DMS 273 (cell line): ENCODE measurements at regions not wholly inside any gene's neighbourhood (a gene's known extent, or its start where the extent isn't known, plus 50 kb on each side); places are given as distances from the start of the nearest gene placed in this dataset.
"Not testable (repeated sequence)": the region's sequence is repeated elsewhere in the genome, so short reads cannot be mapped to it uniquely, and the experiment has no call there.

Experiments
- DNase-seq: peaks from one replicate; lab custom pipeline; 2025; ENCODE audit not compliant: unreplicated experiment; lab: John Stamatoyannopoulos, UW

DNA sequence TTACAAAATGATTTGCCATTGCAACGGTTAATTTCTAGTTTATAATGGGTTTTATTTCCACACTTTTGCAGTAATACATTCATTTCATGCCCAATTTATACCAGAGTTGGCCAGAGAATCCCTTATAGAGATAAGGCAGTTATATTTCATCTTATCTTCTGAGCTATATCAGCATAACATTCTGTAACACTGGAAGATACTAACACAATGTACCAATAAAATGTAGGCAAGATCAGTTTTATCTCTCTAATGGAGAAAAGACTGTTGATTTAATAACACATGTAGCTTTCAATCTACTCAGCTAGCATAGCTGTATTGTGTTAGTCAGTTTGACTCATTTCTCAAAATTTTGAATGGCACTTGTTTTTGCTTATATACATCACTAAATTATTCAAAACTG, 738.6 kb downstream of the TRAM1L1 start:
- DNase-seq, result no peak

DNA sequence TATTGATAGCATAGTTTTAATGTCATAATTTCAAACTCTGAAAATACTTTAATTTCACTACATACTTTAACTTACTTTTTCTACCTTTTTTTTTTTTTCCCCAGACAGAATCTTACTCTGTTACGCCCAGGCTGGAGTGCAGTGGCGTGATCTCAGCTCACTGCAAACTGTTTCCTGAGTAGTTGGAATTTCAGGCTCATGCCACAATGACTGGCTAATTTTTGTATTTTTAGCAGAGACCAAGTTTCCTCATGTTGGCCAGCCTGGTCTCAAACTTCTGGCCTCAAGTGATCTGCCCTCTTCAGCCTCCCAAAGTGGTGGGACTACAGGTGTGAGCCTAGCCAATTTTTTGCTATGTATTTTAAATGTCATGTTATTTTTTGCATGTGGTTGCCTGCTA, 741.6 kb downstream of the TRAM1L1 start:
- DNase-seq, result no peak

DNA sequence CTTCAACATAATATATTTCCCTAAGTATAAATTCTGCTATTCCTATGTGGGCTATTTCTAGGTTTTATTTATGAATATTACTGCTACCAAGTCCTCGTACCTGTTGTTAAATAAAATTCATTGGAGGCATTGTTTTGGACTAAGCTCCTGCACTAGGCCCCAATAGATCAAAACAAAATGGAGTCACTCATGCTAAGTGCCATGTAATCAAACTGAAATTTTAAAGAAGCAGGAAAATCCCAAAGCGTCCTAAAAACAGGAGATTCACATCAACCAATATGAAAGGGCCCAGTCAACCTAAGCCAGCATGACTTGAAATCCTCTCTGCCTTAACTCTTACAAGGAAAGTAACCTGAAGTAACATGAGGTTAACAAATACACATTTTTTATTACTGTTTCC, 743.2 kb downstream of the TRAM1L1 start:
- DNase-seq, result no peak

DNA sequence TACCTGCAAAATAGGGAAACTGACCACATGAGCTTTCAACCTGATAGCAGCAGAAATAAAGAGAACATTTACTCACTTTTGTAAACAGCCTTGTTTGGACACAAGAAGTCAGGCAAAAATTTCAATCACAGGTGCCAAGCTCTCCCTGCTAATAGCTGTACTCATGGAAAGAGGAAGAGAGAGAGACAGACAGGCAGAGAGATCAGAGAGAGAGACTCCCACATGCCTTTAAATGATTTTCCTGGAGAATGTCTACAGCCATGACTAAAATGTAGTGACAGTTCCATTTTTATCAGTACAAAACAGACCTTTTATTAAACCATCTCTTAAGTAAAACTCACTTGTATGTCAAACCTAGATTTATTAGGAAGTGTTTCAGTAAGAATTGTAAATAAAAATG, 752.9 kb downstream of the TRAM1L1 start:
- DNase-seq, result no peak

DNA sequence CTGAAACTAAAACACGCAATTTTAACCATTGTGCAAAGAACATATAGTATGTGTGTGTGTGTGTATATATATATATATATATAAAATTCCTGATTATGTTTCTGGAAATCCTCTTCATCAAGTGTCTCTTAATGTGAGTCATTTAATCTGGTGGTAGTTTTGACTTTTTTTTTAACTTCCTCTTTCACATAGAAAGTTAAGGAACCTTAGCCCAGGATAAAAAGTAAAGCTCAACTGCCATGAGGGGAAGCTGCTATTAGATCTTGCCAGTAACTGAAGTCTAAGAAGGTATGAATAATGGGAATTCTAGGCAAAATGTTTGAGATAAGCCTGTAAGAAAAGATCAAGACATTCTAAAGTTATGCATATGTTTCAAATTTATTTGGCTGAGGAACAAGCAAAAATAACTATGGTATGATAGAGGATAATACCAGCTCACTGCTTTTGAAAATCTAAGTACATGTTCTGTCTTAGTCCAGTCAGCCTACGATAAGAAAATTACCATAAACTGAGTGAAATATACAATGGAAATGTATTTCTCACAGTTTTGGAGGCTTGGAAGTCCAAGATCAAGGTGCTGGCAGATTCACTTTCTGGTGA, 757.0 kb downstream of the TRAM1L1 start:
- no peak for DNase-seq

DNA sequence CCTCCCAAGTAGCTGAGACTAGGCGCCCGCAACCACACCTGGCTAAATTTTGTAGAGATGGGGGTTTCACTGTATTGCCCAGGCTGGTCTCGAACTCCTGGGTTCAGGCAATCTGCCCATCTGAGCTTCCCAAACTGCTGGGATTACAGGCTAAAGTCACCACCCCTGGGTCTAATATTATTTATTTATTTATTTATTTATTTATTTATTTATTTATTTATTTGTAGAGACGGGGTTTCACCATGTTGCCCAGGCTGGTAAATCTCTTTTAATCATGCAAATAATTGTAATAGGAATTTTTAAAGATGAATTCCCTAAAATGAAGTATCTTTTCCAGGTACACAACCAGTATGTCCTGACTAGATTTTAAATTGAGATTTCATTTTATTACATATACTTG, 761.8 kb downstream of the TRAM1L1 start:
- no peak for DNase-seq

DNA sequence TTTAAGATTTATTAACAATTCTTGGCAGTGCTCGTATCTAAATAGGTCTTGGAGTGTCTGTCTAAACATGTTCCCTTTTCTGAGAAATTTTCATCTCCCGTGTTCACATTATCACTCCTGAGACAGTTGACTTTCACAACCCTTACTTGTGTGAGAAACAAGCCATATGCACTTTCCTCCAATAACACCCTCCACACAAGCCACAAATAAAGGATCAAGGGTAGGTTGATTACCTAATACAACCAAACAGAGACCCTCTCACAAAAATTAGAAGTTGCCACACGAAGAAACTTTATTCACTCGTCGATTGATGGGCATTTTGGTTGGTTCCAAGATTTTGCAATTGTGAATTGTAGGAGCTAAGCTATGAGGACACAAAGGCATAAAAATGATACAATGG, 763.9 kb downstream of the TRAM1L1 start:
- DNase-seq, result no peak

DNA sequence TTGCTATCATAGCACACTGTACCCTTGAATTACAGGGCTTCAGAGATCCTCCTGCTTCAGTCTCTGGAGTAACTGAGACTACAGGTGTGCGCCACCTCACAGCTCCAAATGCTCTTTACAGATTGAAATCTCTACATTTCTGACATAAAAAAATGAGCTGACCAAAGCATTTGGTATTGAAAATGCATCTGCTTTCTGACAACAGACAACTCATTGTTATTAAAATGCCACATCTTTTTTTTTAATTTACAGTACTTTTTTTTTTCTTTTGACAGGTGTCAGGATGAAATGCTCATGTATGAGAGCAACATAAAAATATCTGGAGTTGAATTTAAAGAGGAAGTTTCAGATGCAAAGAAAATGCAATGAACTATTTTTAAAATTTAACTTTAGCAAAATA, 764.5 kb downstream of the TRAM1L1 start:
- no peak for DNase-seq

DNA sequence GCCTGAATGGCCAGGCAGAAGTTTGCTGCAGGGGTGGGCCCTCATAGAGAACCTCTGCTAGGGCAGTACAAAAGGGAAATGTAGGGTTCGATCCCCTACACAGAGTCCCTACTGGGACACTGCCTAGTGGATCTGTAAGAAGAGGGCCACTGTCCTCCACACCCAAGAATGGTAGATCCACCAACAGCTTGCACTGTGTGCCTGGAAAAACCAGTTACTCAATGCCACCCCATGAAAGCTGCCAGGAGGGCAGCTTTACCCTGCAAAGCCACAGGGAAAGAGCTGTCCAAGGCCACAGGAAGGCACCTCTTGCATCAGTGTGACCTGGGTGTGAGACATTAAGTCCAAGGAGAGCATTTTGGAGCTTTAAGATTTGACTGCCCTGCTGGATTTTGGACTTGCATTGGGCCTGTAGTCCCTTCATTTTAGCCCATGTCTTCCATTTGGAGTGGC, 781.6 kb downstream of the TRAM1L1 start:
- no peak for DNase-seq

DNA sequence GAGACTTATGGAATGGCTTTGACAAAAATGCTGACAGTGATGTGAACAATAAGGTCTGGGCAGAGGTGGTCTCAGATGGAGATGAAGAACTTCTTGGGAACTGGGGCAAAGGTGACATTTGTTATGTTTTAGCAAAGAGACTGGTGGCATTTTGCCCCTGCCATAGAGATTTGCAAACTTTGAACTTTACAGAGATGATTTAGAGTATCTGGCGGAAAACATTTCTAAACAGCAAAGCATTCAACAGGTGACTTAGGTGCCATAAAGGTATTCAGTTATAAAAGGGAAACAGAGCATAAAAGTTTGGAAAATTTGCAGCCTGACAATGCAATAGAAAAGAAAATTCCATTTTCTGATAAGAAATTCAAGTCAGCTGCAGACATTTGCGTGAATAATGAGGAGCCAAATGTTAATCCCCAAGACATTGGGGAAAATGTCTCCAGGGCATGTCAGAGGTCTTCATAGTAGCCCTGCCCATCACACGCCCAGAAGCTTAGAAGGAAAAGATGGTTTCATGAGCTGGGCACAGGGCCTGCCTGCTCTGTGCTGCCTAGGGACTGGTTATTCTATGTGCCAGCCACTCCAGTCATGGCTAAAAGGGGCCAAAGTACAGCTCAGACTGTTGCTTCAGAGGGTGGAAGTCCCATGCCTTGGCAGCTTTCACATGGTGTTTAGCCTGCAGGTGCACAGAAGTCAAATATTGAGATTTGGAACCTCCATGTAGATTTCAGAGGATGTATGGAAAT, 782.2 kb downstream of the TRAM1L1 start:
- no peak for DNase-seq

DNA sequence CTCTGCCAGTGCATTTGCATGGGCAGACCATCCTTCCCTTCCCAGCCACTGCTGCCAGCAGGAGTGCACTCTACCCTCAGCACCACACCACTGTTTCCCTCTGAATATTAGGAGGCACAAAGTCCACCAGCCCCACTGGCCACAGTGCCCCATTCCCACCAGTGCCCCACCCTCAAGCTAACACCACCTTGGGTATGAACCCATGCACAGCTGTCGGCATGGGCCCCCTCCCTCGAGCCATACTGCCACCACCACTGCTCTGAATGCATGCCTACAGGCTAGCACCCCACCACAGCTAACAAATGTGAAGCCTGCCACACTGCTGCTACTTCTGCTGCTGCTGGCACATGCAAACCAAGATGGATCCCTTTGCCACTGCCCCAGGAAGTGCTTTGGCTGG, 810.4 kb downstream of the TRAM1L1 start:
- DNase-seq, result no peak

DNA sequence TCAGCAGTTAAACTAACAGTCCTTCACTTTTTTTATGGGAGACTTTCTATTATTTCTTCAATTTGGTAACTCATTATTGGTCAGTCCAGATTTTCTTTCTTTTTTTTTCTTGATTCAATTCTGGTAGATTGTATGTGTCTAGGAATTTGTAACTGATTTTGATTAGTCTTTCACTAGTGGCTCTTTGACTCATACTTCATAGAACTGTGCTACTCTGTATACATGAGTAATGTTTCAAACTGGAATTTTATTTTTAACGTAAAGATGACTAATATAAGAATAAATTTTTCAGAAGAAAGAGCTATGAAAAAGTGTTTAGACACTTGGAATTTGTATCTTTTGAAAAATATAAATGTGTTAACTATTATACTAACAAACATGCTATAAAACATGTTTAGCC, 813.0 kb downstream of the TRAM1L1 start:
- DNase-seq, result no peak

DNA sequence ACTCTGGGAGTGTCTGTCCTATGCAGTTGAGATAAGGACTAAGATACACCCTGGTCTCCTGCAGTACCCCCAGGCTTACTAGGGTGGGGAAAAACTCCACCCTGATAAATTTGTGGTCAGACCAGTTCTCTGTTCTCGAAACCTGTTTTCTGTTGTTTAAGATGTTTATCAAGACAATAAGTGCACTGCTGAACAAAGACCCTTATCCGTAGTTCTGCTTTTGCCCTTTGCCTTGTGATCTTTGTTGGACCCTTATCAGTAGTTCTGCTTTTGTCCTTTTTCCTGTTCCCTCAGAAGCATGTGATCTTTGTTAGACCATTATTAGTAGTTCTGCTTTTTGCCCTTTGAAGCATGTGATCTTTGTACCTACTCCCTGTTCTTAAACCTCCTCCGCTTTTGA, 824.4 kb downstream of the TRAM1L1 start:
- DNase-seq, result not testable (repeated sequence)

DNA sequence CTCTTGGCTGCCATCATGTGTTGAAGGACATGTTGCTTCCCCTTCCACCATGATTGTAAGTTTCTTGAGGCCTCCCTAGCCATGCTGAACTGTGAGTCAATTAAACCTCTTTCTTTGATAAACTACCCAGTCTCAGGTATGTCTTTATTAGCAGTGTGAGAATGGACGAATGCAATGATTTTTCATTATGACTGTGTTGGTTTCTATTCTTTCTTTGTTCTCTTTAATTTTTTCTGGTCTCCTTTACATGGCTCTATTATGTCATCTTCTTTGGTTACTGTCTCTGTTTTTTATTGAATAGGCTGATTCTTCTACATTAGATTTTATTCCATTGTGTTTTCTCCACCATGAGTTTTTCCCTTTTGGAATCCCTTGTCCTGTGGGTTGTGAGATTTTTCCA, 840.6 kb downstream of the TRAM1L1 start:
- DNase-seq, result no peak

DNA sequence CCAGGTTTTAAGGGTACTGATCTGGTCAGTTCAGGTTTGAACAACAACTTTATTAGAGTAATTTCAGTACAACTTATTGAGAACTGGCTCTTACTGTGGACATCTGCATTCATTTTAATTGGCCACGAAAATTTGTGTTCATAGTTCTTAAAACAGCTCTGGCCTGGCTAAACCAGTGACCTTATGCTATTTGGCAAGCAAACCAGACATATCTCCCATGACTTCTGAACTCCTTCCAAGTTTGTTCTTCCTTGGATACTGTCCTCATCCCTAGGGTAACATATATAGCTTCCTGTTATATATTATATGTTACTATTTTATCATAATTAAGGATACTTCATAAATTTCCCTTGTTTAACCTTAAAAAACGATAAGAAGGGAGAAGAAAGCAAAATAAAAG, 841.9 kb downstream of the TRAM1L1 start:
- DNase-seq, result no peak

DNA sequence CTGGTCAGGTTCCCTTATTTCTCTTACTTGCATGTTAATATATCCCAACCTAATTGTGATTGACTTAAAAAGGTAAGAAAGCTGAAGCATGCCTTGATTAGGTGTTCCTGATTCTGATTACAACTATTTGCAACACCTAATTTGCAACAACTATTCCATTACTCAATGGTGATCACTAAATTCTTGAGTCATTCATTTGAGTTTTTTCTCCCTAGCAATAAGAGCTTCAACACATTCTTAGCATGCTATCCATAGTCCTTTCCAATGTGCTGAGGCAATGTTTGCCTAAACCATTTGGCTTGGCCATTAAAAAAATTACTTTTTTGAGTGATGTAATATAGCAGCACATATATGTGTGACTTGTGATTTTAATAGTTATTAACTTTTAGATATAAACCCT, 851.4 kb downstream of the TRAM1L1 start:
- DNase-seq, result no peak

DNA sequence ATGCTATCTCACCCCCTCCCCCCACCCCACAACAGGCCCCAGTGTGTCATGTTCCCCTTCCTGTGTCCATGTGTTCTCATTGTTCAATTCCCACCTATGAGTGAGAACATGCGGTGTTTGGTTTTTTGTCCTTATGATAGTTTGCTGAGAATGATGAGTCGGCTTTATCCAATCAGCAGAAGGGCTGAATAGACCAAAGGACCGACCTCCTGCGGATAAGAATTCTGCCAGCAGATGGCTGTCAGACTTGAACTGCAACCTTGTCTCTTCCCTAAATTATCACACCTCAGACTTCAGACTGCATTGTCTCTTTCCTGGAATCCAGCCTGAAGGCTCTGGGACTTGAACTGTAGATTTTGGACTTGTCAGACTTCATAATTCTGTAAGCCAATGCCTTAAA, 853.4 kb downstream of the TRAM1L1 start:
- DNase-seq, result peak; percentile 17

DNA sequence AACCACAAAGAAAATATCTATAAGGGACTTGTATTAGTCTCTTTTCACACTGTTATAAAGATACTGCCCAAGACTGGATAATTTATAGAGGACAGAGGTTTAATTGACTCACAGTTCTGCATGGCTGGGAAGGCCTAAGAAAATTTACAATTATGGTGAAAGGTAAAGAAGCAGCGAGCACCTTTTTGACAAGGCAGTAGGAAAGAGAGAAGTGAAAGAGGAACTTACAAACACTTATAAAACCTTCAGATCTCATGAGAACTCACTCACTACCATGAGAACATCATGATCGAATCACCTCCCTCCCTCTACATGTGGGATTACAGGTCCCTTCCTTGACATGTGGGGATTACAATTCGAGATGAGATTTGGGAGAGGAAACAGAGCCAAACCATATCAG, 856.0 kb downstream of the TRAM1L1 start:
- no peak for DNase-seq

DNA sequence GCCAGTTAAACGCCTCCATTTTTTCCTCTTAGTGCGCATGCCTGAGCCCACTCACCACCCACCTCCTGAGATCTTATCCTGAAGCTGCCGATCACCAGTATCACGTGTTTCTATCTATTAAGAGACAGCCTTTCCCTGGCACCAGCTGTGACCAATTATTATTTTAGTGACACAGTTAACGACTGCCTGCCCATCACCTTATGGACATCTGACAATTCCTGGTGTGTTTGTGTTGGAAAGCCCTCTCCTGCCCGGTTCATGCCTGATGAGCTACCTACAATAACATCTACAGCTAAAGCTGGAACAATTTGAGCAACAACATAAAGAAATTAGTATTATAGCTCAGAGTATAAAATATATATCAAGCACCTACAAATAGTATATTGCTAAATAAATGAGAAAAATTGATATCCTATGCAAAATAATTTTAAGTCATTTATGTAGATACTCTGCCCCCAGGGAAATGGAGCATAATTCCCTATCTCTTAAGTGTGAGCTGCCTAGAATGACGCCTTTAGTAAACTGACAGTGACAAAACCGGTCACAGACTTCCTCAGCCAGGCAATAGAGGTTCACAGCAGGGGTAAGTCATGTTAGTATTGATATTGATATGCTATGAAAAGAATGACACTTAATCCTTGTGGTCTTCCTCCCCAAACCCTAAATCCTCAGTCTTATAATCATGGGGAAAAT, 862.2 kb downstream of the TRAM1L1 start:
- DNase-seq, result no peak

DNA sequence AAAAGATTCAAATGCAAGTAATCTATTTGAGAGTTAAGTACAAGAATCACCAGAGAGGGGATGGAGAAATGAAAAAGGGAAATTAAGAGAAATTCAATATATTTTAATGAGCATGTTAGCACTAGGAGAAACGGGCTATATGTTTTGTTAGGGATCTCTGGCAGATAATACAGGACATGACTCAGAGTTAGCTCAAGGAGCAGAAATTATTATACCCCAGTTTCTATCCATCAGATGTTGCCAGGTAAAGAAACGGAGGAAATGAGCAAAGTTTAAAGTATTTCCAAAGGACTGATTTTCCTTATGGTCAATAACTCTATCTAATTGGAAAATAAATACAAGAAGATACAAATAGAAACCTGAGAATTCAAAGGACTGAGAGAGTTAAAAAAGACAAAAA, 867.6 kb downstream of the TRAM1L1 start:
- no peak for DNase-seq

DNA sequence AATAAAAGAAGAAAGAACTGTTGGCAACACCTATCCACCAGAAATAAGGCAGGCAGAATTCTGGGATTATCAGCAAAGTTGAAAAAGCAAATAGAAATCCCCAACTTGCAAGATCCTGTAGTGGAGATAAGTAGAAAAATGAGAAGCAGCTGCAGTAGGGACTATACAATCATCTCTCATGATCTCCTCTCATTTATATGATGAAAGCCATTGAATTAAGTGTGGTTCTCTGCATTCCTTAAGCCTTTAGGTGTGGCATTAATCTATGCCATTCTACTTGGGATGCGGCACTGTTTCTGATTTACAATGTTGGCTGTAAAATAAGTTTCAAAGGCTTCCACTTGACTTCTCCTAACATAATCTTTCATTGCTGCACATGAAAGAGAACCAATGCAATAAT, 869.8 kb downstream of the TRAM1L1 start:
- DNase-seq, result peak; percentile 23

DNA sequence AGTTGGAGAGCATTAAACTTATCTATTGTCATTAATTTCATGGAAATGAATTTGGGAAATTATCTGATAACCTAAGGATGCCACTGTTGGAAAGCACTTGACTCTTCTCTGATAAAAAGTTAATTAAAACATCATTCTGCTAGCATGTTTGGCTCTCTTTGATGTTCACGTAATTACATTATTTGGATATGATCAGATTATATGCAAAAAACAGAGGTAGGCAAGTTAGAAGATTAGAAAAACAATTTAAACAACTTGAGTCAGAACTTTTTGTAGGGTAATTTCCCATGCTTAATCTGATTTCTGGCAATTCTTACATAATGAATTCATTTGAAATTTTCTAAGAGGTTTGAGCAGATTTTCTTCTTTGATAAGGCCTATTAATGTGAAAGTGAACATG, 882.9 kb downstream of the TRAM1L1 start:
- no peak for DNase-seq
